Activated CD4-positive, CD25-positive, alpha-beta regulatory T cell treated with anti-CD3 and anti-CD28 coated beads, Interleukin-2, amount 50 U/mL, for 24 hours (primary cell): ENCODE measurements at regions not wholly inside any gene's neighbourhood (a gene's known extent, or its start where the extent isn't known, plus 50 kb on each side); places are given as distances from the start of the nearest gene placed in this dataset.
"Not testable (repeated sequence)": the region's sequence is repeated elsewhere in the genome, so short reads cannot be mapped to it uniquely, and the experiment has no call there.

ENCODE experiments used
- ATAC-seq, 2 donors: fragments of 150-1000 bp; cut with Tn5 transposase; one replicate each; pipeline ENCODE4 v1.10.0; 2021; ENCODE audit warnings: mild to moderate bottlenecking in 1 of 2, moderate library complexity in 1 of 2

- ATAC-seq, result no peak
These were observed 441.7 kb upstream of the NECTIN3 start for GRCh38 chr3:110629917-110630316.

- ATAC-seq, result no peak
These were observed 427.4 kb upstream of the NECTIN3 start for GRCh38 chr3:110644203-110644602.

GRCh38 chr3:110646055-110646454, 425.6 kb upstream of the NECTIN3 start:
- no peak for ATAC-seq

GRCh38 chr3:110646496-110646895, 425.1 kb upstream of the NECTIN3 start:
- no peak for ATAC-seq

- no peak for ATAC-seq
These were observed 424.0 kb upstream of the NECTIN3 start for GRCh38 chr3:110647586-110647985.

- no peak for ATAC-seq
These were observed 420.9 kb upstream of the NECTIN3 start for GRCh38 chr3:110650741-110651140.

GRCh38 chr3:110654843-110655502, 416.6 kb upstream of the NECTIN3 start:
- ATAC-seq, result no peak

GRCh38 chr3:110656394-110657025, 415.1 kb upstream of the NECTIN3 start:
- no peak for ATAC-seq

- ATAC-seq, result no peak
These were observed 407.5 kb upstream of the NECTIN3 start for GRCh38 chr3:110664148-110664547.

GRCh38 chr3:110666495-110666894, 405.1 kb upstream of the NECTIN3 start:
- ATAC-seq, result no peak

- ATAC-seq, result no peak
These were observed 404.4 kb upstream of the NECTIN3 start for GRCh38 chr3:110667216-110667615.

GRCh38 chr3:110670407-110670806, 401.2 kb upstream of the NECTIN3 start:
- no peak for ATAC-seq

- no peak for ATAC-seq
These were observed 394.1 kb upstream of the NECTIN3 start for GRCh38 chr3:110677506-110677905.

- no peak for ATAC-seq
These were observed 392.3 kb upstream of the NECTIN3 start for GRCh38 chr3:110679285-110679684.

GRCh38 chr3:110680450-110680849, 391.2 kb upstream of the NECTIN3 start:
- no peak for ATAC-seq

- ATAC-seq, result no peak
These were observed 387.1 kb upstream of the NECTIN3 start for GRCh38 chr3:110684466-110684865.

- no peak for ATAC-seq
These were observed 386.0 kb upstream of the NECTIN3 start for GRCh38 chr3:110685630-110686029.

- ATAC-seq, result no peak
These were observed 384.9 kb upstream of the NECTIN3 start for GRCh38 chr3:110686701-110687100.

- ATAC-seq, result no peak
These were observed 384.5 kb upstream of the NECTIN3 start for GRCh38 chr3:110687138-110687537.

- no peak for ATAC-seq
These were observed 373.7 kb upstream of the NECTIN3 start for GRCh38 chr3:110697961-110698360.

GRCh38 chr3:110704332-110704731, 367.3 kb upstream of the NECTIN3 start:
- ATAC-seq, result not testable (repeated sequence)

GRCh38 chr3:110708156-110708555, 363.5 kb upstream of the NECTIN3 start:
- no peak for ATAC-seq

GRCh38 chr3:110710156-110710555, 361.5 kb upstream of the NECTIN3 start:
- ATAC-seq, result no peak

GRCh38 chr3:110710603-110711002, 361.0 kb upstream of the NECTIN3 start:
- no peak for ATAC-seq
